ENCODE measurements at regions not wholly inside any gene's neighbourhood (a gene's known extent, or its start where the extent isn't known, plus 50 kb on each side); places are given as distances from the start of the nearest gene placed in this dataset.

DNA sequence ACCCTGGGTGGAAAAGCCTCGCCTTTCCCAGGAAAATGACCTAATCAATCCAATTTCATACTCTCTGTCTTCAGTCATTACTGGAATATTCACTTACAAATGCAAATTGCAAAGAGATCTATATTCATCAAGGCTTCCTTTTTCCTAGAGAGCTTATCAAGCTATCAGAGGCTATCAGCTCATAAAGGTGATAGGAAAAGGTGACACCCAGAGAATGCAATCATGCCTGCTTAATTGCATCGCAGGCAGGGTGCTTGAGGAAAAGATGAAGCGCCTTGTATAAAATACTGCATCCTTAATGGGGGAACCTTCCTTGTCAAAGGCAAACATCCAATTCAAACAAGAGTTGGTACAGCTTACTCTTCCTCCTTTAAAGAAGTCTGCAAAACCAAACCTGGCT, 59.7 kb downstream of the SHANK2 start:
- TF ChIP-seq, protein P1, sequence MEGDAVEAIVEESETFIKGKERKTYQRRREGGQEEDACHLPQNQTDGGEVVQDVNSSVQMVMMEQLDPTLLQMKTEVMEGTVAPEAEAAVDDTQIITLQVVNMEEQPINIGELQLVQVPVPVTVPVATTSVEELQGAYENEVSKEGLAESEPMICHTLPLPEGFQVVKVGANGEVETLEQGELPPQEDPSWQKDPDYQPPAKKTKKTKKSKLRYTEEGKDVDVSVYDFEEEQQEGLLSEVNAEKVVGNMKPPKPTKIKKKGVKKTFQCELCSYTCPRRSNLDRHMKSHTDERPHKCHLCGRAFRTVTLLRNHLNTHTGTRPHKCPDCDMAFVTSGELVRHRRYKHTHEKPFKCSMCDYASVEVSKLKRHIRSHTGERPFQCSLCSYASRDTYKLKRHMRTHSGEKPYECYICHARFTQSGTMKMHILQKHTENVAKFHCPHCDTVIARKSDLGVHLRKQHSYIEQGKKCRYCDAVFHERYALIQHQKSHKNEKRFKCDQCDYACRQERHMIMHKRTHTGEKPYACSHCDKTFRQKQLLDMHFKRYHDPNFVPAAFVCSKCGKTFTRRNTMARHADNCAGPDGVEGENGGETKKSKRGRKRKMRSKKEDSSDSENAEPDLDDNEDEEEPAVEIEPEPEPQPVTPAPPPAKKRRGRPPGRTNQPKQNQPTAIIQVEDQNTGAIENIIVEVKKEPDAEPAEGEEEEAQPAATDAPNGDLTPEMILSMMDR (IDR thresholded peaks at IDR 0.05; ENCODE audit: low read depth, low read length): no peak
- TF ChIP-seq EZH2phosphoT487 (IDR thresholded peaks at IDR 0.05; ENCODE audit: low read depth): no peak

Data from OCI-LY3 (cell line).